Heart left ventricle (tissue), 16 donors: ENCODE measurements at regions not wholly inside any gene's neighbourhood (a gene's known extent, or its start where the extent isn't known, plus 50 kb on each side); places are given as distances from the start of the nearest gene placed in this dataset.

Experiments used
- ATAC-seq, 4 donors: fragments of 200-7000 bp; cut with Tn5 transposase; one replicate each; pipeline ENCODE4 v1.9.1; 2020 to 2022; ENCODE audit warnings: moderate library complexity in 4 of 4, mild to moderate bottlenecking in 3 of 4, moderate number of reproducible peaks in 1 of 4
- DNase-seq, 5 donors: peaks; one replicate each; pipeline ENCODE4 v3.0.0-alpha.2; 2020
- H3K27ac ChIP-seq, 12 donors: fragments of 200-600 bp; sonication (generic) in 4 of 12; one replicate each; pipeline versions ENCODE4 v1.5.0 to v1.8.0; 2016 to 2022; ENCODE audit warnings: mild to moderate bottlenecking in 2 of 12
- H3K27me3 ChIP-seq, 9 donors: fragments of 200-600 bp; sonication (generic) in 2 of 9; one replicate each; pipeline versions ENCODE4 v1.5.1 to v1.8.0; 2016 to 2022; ENCODE audit warnings: mild to moderate bottlenecking in 3 of 9
- H3K36me3 ChIP-seq, 9 donors: fragments of 200-600 bp; sonication (generic) in 2 of 9; one replicate each; pipeline versions ENCODE4 v1.5.0 to v1.8.0; 2018 to 2022; ENCODE audit warnings: mild to moderate bottlenecking in 2 of 9
- H3K4me1 ChIP-seq, 12 donors: fragments of 200-600 bp; sonication (generic) in 4 of 12; one replicate each; pipeline versions ENCODE4 v1.5.0 to v1.8.0; 2016 to 2022; ENCODE audit warnings: mild to moderate bottlenecking in 3 of 12
- H3K4me3 ChIP-seq, 12 donors: fragments of 200-600 bp; sonication (generic) in 4 of 12; one replicate each; pipeline versions ENCODE4 v1.5.0 to v1.8.0; 2017 to 2022; ENCODE audit warnings: mild to moderate bottlenecking in 9 of 12, moderate library complexity in 4 of 12
- H3K9me3 ChIP-seq, 12 donors: fragments of 200-600 bp; sonication (generic) in 4 of 12; one replicate each; pipeline versions ENCODE4 v1.5.0 to v1.8.0; 2016 to 2022; ENCODE audit warnings: mild to moderate bottlenecking in 1 of 12
- CTCF ChIP-seq, 12 donors: fragments of 200-600 bp; sonication (generic) in 4 of 12; IDR thresholded peaks; one replicate each; pipeline versions ENCODE4 v1.5.0 to v1.8.0; 2018 to 2022; ENCODE audit warnings: antibody characterized with exemption in 12 of 12, mild to moderate bottlenecking in 5 of 12
- POLR2A ChIP-seq, 2 donors: fragments of 450-650 bp; IDR thresholded peaks; one replicate each; pipeline ENCODE4 v1.6.1; 2017; ENCODE audit warnings: antibody characterized with exemption in 2 of 2, mild to moderate bottlenecking in 2 of 2, moderate library complexity in 2 of 2
- WGBS, 4 donors: extraction: QIAGEN DNeasy Blood & Tissue Kit in 2 of 4; methylation state at CpG; one replicate each; pipeline versions ENCODE4 v1.1.5 to v1.1.7; 2013 to 2018; 5-methylcytosine and 5-hydroxymethylcytosine counted together
- intact Hi-C, 10 donors: fragments of 100-400 bp; cut with DNase I; formaldehyde crosslinking; loops; one replicate each; pipeline versions ENCODE4 v1.11.1 to v1.14.2; 2022
- donor health status: ischemic (EF 13 %, LVEDD 7.1; RV severe dilation, severe dysfunction).
- donor health status: healthy with polysubstance abuse.
- donor health status: DM: no; HTN: yes; CAD: no.
- donor health status: DM: no; HTN: no; CAD: no.
- donor health status: ischemic (EF 25% LVEDD 6.9; RV normal size, moderate dysfunction).
- donor health status: ischemic (EF 25% LVEDD 5.7; RV mildly dilated, moderate dysfunction).
- donor health status: healthy.
- donor health status: DM: yes; HTN: yes; CAD: no.
- donor health status: ischemic (EF 35%, LVEDD 5.7; RV mildly dilated, moderate dysfunction).
- donor health status: nonischemic (EF 11% LVEDD 7.7; RV severe dilation, severe dysfunction).
- donor health status: DM: yes; HTN: yes; CAD: no.
- donor health status: PGD.
- donor health status: ischemic (EF 29% LVEDD 5.4; RV normal size, mild dysfunction).
- donor health status: nonischemic (EF 23%, LVEDD 6.1; RV moderate dilation, normal function).

GRCh38 chr21:29462479-29462878, 163.8 kb downstream of the BACH1 start:
- H3K4me1 ChIP-seq: no peaks in the 10 kb centered on the region
- no peaks in the 10 kb centered on the region for H3K36me3 ChIP-seq
- no peaks in the 10 kb centered on the region for H3K27me3 ChIP-seq
- ATAC-seq (no peak), DNase-seq (no peak)
- H3K27ac ChIP-seq: no peak overlapping the region
- intact Hi-C loops: no loop called here
- WGBS, 4 donors: 89 to 100% (median 98%) methylated on average over 1 of the region's 1 CpG
- no peak overlapping the region for H3K4me3 ChIP-seq
- H3K9me3 ChIP-seq: peaks cover 0 to 5% (median 0%) of the 10 kb centered on the region in 12 donors
- no peak for TF ChIP-seq POLR2A (IDR thresholded peaks at IDR 0.05)
- TF ChIP-seq CTCF (IDR thresholded peaks at IDR 0.05): no peak

- intact Hi-C loops: no loop called here
- no peaks in the 10 kb centered on the region for H3K36me3 ChIP-seq
These were observed 166.8 kb downstream of the BACH1 start for GRCh38 chr21:29465546-29465945.

GRCh38 chr21:29466532-29466931, 167.8 kb downstream of the BACH1 start:
- no peak for DNase-seq
- ATAC-seq: no peak
- Histone ChIP-seq H3K4me1 (no peaks in the 10 kb centered on the region), H3K4me3 (no peak overlapping the region), H3K36me3 (no peaks in the 10 kb centered on the region), H3K27ac (no peak overlapping the region), H3K9me3 (no peaks in the 10 kb centered on the region), H3K27me3 (no peaks in the 10 kb centered on the region)
- 83 to 94% (median 90%) methylated on average over 2 of the region's 2 CpGs for WGBS, 4 donors
- TF ChIP-seq CTCF (IDR thresholded peaks at IDR 0.05) (no peak), POLR2A (IDR thresholded peaks at IDR 0.05) (no peak)
- intact Hi-C loops: no loop called here

More at GRCh38 chr21:29465546-29465945, 166.8 kb downstream of the BACH1 start:
- H3K27me3 ChIP-seq: no peaks in the 10 kb centered on the region
- no peak for TF ChIP-seq CTCF (IDR thresholded peaks at IDR 0.05)
- TF ChIP-seq POLR2A (IDR thresholded peaks at IDR 0.05): no peak
- H3K4me3 ChIP-seq: no peak overlapping the region
- H3K27ac ChIP-seq: no peak overlapping the region
- no peaks in the 10 kb centered on the region for H3K4me1 ChIP-seq
- DNase-seq: no peak
- peaks cover 0 to 5% (median 0%) of the 10 kb centered on the region in 12 donors for H3K9me3 ChIP-seq
- 87 to 95% (median 91%) methylated on average over 2 of the region's 2 CpGs for WGBS, 4 donors
- no peak for ATAC-seq

- TF ChIP-seq POLR2A (IDR thresholded peaks at IDR 0.05) (no peak), CTCF (IDR thresholded peaks at IDR 0.05) (no peak)
- no peak overlapping the region for H3K4me3 ChIP-seq
- no peak for ATAC-seq
- H3K4me1 ChIP-seq: no peaks in the 10 kb centered on the region
- H3K36me3 ChIP-seq: no peaks in the 10 kb centered on the region
- 83 to 93% (median 88%) methylated on average over 2 of the region's 2 CpGs for WGBS, 4 donors
- no peak for DNase-seq
- intact Hi-C loops: no loop called here
- no peak overlapping the region for H3K27ac ChIP-seq
- no peaks in the 10 kb centered on the region for H3K27me3 ChIP-seq
- H3K9me3 ChIP-seq: peaks cover 0 to 4% (median 0%) of the 10 kb centered on the region in 12 donors
These were observed 171.7 kb downstream of the BACH1 start for GRCh38 chr21:29470397-29470796.
